COR-L47 (cell line): ENCODE measurements at regions not wholly inside any gene's neighbourhood (a gene's known extent, or its start where the extent isn't known, plus 50 kb on each side); places are given as distances from the start of the nearest gene placed in this dataset.

Source experiments
- DNase-seq: peaks from one replicate; lab custom pipeline; 2025; lab: John Stamatoyannopoulos, UW

DNA sequence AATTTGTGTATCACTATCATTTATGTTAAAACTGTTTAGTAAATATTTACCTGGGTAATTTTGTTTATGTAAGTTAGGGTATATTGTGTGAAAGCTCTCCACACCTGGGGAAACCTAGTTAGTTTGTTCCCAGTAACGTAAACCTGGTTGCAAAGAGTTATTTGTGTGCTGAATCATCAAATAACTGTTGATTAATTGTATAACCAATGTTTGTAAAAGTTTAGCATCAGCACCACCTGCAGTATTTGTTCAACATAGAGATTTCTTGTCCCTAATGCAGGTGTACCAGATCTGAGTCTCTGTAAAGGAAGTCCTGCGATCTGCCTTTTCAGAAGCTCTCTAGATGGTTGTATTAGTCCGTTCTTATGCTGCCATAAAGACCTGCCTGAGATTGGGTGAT is 440.4 kb downstream of the COL12A1 start:
- no peak for DNase-seq

DNA sequence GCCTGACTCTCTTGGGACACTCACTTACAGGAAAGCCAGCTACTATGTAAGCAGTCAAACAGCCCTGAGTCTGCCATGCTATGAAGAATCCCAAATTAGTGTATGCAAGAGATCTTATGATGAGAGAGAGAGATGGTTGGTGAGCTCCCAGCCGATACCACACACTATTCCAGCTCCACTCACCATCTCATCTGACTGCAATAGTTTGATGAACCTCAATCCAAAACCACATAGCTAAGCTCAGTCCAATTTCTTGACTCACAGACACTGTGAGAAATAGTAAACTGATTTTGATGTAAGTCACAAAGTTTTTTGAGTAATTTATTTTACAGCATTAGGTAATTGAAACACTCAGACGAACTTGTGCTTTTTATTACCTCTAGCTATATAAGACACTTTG is 441.4 kb downstream of the COL12A1 start:
- no peak for DNase-seq

DNA sequence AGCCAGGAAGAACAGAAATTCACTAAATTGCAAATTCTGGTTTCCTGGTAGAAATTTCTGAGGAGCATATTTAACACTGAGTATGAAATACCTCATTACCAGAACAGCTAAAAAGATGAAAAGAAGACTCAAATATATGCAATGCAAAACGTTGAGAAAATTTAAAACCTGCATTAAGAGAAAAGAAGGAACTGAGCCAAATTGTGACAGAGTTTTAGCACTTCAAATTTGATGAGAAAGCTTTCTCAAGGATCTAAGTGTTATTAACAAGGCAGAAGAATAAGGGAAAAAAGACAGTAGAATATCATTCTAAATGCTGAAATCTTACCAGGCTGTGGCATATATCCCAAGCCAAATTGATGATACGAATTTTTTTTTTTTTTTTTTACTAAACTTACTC is 443.0 kb downstream of the COL12A1 start:
- DNase-seq = no peak

DNA sequence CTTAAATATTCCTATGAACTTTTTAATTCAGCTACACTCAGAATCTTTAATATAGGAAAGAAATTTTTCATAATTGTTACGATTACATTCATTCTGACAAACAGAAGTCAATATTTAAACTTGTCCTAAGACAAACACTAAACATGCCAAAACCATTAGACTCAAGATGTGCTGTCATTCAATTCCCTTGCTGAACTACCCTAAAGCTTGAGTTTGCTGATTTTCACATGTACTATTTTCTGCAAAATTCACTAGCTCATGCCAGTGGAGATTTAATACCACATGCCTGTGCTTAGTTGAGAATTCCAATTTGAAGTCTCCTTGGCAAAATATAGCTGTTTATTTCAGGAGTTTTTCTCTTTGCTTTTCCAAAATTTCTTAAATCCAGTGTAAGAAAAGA is 448.0 kb downstream of the COL12A1 start:
- DNase-seq = no peak

DNA sequence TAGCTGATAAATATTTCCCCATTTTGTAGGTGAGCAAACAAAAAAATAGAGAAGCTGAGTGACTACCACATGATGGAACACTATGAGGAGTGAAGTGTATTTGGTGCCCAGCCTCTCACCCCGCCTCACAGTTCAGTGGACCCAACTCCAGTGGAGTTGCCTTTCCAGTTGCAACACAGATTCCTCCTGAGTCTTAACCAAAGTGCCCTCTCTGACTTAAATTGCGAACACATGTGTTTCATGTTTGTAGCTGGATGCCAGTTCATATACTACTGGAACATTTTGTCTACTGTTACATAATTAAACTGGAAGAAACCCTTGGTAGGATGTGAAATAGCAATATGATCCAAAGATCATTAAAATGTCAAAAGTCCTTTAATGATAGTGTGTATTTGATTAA is 448.9 kb downstream of the COL12A1 start:
- no peak for DNase-seq

DNA sequence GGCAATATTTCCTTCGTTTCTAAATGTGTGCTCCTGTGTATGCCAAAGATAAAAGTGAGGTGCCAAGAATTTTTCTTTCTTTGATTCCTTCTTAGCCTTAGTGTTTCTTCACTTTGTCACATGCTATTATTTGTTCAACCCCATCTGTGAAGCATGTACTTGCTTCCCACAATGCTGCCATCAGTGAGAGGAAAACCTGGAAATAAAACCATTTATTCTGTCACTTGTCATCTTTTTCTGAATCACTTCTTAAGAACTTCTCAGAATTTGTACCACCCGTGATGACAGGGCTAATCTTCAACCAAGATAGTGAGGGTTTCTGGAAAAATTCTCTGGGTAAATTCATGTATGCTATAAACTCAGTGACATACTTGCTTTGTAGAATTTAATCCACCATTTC is 450.1 kb downstream of the COL12A1 start:
- DNase-seq = no peak

DNA sequence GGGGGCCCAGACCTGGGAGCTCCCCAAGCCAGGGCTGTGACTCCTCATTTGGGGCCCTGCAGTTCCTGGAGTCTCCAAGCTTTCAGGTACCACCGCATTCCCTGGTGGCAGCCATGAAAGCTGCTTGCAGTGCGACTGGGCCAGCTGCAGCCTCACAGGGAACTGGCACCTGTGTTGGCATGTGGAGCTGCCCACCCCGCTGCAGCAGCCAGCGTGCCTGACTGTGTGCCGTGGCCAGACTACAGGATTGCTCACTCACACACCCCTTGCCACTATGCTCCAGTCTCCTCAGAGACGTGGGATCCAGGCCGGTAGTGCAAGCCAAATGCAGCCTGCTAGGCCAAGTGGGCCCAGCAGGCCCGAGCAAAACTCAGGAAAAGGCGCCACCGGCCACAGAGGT is 450.7 kb downstream of the COL12A1 start:
- DNase-seq = no peak

DNA sequence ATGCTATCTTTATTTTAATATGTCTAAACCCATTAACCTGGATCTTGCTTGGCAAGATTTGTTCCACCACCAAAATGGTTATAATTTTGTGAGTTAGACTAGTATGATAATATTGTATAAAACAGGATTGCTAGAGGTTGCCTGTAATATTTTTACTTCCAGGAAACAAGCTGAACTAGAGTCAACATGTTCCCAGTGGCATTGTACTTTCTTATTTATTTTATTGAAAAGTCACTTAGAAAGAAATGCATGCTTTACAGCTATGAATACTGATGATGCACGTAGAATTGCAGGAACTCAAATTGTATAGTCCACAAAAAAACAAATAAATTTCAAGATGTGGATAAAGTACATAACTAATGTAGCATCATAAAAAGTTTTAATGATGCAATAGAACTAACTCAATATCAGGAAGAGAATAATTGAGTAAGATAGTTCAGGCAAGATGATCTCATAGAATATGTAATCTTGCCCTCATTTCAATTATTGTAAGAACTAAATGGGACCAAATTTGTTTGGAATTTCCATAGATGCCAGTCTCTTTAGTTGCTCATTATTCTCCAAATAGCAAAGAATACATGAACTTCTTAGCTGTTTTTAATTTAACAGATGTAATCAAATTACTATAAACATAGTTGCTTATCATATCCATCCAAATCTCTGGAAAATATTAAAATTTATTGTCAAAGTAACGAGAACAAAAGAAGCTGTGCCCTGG is 451.8 kb downstream of the COL12A1 start:
- no peak for DNase-seq

DNA sequence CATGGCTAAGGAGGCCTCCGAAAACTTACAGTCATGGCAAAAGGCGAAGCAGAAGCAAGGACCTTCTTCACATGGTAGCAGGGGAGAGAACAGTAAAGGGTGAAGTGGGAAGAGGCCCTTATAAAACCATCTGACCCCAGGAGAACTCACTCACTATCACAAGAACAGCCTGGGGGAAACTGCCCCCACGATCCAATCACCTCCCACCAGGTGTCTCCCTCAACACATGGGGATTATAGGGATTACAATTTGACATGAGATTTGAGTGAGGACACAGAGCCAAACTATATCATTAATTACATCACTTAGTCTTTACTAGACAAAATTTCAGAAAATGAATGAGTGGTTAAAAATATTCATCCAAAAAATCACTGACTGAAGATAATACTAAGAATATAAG is 453.6 kb downstream of the COL12A1 start:
- no peak for DNase-seq

DNA sequence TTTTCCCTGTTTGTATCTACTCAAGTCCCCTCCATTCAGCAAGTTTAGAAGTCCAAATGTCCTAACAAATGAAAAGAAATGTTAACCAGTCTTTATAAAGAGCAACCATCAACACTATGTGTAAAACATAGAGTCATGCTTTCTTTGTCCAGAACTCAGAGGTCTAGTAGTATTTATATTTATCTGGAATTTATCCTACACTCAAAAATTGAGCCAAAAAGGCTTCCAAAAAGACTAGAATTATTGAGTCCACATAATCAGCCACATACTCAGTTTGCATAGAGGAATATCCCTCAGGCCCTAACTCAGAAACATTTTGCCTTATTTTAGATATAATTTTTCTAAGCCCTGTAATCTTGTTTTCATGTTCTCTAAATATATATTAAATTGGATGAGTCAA is 455.0 kb downstream of the COL12A1 start:
- no peak for DNase-seq

DNA sequence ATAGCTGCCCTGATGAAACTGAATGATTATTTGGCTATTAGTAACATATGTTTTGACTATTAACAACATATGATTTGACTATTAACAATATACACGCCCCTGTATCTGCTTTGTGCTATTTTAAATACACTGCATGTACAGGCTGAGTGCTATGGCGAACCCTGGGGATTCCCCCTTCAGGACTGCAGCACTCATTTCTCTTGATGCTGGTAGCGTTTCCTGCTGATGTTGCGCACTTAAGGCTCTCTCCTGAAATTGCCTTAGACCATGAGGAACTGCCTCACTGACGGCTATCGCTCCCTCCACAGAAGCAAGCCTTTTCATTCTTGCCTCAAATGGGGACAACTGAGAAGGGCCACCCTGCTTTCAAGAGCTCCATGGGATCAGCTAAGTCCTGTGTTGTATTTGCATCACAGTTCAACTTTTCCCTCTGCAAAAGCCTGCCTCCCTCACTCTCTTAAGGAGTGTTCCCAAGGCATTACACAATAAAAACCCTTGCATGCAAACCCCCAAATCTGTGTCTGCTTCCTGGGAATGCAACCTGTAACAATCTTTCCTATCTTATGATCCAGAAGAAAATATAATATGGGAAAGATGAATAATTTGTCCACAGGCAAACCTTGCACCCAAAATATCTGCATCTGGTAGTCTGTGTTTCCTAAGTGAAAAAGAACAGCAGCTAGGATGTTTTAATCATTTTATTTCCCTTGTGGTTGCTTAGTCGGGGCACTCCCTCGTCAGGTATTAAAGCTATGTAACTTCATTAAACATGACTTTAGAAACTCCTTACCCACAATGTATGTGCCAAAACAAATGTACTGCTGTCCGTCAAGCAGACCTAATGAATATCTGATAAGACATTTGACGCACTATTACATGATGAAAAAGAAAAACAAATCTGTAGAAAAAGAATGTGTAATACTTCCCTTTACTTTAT is 456.4 kb downstream of the COL12A1 start:
- DNase-seq = no peak

DNA sequence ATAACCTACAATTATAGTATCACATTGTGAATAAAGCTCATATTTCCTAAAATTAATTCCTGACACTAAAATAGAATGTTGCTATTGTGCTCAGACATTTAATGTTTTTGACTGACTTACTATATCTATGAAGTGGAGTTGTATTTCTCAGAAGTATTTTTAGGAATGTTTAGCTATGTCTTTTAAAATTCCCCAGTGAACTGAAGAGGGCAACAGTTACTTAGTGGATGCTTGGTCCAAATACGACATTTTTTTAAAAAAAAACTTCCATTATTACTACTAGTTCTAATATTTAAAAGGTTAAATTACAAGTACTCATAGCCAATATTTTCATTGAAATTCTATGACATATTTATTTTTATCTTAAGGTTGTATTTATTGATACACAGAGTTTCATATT is 460.2 kb downstream of the COL12A1 start:
- DNase-seq = no peak

DNA sequence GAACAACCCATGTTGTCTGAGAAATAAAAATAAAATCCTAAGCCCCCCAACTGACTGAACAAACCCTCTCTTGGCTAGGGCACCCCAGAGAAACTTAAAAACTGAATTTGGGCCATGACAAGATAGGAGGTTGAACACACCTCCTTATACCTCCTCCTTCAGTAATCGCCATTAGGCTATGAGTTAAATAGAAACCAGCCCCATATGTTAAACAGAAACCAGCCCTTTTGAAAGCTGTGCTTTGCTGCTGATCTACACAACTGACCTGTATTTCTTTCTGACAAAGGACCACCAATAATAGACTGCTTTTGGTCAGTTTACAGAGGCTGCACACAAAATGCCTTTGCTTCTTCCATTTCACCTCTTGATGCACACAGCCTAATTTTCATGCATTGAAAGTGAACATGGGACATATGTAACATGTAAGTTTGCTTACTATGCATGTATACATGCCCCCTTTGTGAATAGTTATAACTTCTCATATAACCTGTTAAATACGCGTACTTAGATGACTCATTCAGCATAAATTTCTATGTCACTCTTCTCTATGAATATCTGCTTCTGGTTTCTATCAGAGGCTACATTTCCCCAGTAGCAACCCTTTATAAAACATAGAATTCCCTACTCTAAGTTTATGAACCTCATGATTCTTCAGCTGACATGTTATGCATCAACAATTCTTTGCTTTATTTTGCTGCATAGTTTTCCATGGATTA is 462.9 kb downstream of the COL12A1 start:
- DNase-seq = no peak

DNA sequence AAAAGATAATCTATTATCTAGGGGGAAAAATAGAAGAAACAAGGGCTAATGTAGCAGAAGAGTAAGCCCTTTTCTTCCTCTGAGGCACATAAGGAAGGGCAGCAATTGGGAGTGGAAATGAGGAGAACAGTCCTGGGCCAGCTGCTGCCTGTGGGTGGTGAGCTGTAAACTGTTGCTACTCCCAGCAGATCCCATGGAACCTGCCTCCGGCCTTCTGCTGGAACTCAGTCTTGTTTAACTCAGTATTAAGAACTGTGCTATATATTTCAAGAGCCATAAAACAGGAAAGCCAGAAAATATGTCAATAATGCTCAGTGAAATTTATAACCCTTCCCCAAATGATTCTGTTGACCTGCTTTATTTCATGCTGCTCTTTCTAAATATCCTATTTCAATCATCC is 464.2 kb downstream of the COL12A1 start:
- no peak for DNase-seq

DNA sequence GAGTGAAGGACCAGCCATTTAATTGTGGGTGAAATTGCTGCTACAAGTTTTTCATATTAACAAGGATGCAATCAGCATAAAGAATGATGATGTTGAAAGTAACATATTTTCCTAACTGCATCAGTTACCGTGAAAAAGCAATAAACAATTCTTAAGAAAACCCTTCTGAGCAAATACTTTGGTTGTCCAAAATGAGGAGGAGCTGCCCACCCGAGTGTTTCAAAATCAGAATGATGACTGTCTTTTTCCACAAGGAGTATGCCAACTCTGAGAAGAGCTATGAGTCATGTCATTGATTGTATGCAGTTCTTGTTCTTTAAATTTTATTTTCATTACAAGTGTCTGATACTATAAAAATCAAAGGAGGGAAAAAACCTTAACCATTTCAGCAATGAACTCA is 470.5 kb downstream of the COL12A1 start:
- DNase-seq = no peak

DNA sequence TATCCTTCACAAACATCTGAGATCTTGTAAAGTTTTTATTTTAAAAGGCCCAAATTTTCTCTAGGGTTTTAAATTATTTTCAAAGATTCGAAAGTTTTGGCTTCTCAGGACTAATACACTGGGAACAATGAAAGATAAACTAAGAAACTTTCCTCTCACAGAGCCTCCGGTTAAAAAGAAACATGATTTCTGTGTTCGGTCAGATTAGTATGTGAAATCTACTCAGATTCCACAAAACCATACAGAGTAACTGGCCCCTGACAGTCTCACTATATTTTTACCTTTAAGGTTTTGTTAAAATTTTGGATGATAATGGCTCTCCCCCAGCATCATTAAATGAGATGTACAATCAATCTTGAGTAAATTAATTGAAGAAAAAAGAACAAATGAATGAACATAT is 471.0 kb downstream of the COL12A1 start:
- no peak for DNase-seq

DNA sequence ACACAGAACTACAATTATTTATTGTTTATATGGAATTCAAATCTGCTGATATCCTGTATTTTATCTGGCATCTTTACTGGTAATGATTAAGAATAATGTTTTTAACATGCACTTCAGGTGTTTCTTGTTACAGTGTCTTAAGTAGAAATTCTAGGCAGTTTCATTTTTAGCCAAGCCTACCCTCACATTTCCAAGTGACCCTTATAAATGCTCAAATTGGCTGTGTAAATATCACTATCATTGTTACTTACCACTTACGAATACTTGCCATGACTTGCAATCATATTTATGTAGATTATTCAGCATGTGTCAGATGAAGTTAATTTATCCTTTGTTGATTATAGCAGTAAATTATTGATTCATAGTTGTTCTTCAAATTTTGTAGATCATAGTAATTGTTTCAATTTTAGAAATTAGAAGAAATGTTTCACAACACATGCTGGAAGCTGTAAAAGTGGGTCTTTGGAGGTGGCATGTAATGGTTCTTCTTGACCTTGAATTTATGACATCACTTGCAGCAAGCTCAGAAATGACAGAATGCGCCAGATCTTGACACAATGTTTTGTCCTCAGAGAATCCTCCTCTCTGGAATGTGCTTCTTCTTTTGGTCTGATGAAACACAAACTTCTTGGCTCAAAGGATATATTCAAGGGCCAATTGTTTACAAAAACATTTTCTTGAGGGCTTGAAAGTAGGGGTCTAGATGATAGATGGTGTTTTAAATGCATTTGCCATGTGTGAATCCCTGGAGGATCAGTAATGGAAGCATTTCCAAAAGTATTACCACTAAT is 471.8 kb downstream of the COL12A1 start:
- no peak for DNase-seq

DNA sequence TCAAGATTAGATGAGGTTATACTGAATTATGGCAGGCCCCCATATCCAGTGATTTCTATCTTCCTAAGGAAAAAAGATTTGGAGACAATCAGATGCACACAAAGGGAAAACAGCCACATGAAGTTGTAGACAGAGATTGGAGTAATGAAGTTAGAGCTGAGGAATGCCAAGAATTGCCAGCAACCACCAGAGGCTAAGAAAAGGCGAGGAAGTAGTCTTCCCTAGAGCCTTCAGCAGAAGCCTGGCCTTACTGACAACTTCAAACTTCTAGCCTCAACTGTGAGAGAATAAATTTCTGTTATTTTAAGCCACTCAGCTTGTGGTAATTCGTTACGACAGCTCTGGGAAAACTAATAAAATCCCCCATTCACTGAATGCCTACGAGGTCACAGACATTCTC is 473.9 kb downstream of the COL12A1 start:
- DNase-seq = no peak

DNA sequence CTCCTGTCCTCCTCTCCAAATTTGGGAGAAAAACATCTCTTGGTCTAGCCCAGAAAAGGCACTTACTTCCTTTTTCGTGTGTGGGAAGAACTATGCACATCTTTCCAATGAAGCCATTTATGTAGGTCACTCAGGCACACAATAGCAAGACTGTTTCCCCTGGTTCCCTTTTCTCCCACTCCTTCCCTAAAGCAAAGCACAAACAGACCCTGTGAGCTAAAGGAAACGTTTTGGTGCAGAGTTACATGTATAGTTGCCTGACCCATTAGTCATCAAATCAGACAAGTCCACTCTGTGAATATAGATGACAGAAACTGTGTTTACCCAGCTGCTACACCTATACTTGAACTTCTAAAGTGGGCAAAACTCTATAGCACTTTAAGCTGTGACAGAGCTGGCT is 474.6 kb downstream of the COL12A1 start:
- DNase-seq = no peak

DNA sequence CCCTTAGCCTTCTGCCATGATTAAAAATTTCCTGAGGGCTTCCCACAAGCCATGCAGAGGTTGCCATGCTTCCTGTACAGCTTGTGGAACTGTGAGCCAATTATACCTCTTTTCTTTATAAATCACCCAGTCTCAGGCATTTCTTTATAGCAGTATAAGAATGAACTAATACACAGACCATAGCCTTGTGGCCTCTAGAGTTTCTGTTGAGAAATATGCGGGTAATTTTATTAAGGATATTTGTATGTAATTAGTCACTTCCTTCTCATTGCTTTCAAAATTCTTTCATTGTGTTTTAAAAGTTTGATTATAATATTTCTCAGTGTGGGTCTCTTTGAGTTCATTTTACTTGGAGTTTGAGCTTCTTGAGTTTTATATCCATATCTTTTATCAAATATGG is 484.9 kb downstream of the COL12A1 start:
- DNase-seq = no peak

DNA sequence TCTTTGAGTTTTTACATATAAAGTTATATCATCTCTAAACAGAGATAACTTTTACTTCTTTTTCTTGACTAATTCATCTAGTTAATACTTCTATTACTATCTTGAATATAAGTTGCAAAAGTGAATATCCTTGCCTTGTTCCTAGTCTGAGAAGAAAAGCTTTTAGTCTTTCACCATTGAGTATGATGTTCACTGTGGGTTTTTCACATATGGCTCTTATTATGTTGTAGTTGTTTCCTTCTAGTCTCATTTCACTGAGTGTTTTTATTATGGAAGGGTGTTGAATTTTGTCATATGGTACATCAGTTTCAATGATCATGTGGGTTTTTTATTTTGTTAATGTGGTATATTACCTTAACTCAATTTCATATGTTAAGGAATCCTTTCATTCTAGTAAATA is 488.3 kb downstream of the COL12A1 start:
- no peak for DNase-seq
